ENCODE measurements at regions not wholly inside any gene's neighbourhood (a gene's known extent, or its start where the extent isn't known, plus 50 kb on each side); places are given as distances from the start of the nearest gene placed in this dataset.

DNA sequence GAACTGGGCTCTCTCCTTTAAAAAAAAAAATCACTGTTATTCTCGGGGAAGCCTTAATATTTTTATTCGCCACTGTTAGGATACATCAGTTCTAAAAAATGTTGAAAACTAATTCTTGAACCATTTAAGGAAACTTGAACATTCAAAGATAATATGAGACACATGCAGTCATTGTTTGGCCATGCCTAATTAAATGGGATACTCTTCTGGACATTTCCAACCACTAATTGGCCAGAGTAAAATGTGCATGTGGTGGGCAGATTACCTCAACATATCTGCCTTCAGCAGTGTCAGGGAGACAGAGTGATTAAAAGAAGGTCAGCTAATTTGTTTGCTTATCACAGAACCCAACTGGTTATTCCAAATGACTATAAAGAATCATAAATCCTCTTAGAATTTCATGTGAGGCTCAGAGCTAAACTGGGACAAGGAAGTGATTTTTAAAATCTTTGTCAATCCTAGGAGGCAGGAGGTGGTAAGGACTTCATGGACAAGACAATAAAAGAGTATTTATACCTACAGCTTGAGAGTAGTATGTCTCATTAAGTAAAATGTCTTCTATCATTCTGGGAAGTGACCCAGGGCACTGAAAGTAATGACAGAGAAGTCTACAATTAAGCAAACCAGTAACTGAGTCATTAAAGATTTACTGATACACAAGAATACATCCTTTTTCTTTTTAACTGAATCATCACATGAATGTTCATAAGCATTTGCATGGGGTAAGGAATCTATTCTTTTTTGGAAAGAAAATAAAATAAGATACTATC lies 242.9 kb upstream of the TRPM3 start:
- TF ChIP-seq, protein P1, sequence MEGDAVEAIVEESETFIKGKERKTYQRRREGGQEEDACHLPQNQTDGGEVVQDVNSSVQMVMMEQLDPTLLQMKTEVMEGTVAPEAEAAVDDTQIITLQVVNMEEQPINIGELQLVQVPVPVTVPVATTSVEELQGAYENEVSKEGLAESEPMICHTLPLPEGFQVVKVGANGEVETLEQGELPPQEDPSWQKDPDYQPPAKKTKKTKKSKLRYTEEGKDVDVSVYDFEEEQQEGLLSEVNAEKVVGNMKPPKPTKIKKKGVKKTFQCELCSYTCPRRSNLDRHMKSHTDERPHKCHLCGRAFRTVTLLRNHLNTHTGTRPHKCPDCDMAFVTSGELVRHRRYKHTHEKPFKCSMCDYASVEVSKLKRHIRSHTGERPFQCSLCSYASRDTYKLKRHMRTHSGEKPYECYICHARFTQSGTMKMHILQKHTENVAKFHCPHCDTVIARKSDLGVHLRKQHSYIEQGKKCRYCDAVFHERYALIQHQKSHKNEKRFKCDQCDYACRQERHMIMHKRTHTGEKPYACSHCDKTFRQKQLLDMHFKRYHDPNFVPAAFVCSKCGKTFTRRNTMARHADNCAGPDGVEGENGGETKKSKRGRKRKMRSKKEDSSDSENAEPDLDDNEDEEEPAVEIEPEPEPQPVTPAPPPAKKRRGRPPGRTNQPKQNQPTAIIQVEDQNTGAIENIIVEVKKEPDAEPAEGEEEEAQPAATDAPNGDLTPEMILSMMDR (IDR thresholded peaks at IDR 0.05): no peak
- no peak for TF ChIP-seq EZH2 (IDR thresholded peaks at IDR 0.05)
- TF ChIP-seq EZH2phosphoT487 (IDR thresholded peaks at IDR 0.05): no peak
